ENCODE measurements at regions not wholly inside any gene's neighbourhood (a gene's known extent, or its start where the extent isn't known, plus 50 kb on each side); places are given as distances from the start of the nearest gene placed in this dataset.
A peak's percentile ranks its signal among the peaks of the same experiment; 100 is the strongest.

GRCh38 chrX:139078761-139079280 is 367.3 kb upstream of the FGF13 start:
- Mint-ChIP-seq H3K9me3 (no peaks in the 10 kb centered on the region), H3K4me3 (no peak overlapping the region), H3K4me1 (peaks cover 6% of the 10 kb centered on the region), H3K27me3 (ENCODE audit: low read depth) (no peaks in the 10 kb centered on the region), H3K36me3 (no peaks in the 10 kb centered on the region), H3K27ac (no peak overlapping the region)
- TF ChIP-seq, protein P1, sequence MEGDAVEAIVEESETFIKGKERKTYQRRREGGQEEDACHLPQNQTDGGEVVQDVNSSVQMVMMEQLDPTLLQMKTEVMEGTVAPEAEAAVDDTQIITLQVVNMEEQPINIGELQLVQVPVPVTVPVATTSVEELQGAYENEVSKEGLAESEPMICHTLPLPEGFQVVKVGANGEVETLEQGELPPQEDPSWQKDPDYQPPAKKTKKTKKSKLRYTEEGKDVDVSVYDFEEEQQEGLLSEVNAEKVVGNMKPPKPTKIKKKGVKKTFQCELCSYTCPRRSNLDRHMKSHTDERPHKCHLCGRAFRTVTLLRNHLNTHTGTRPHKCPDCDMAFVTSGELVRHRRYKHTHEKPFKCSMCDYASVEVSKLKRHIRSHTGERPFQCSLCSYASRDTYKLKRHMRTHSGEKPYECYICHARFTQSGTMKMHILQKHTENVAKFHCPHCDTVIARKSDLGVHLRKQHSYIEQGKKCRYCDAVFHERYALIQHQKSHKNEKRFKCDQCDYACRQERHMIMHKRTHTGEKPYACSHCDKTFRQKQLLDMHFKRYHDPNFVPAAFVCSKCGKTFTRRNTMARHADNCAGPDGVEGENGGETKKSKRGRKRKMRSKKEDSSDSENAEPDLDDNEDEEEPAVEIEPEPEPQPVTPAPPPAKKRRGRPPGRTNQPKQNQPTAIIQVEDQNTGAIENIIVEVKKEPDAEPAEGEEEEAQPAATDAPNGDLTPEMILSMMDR (IDR thresholded peaks at IDR 0.05; ENCODE audit: unreplicated experiment): no peak
- DNase-seq (ENCODE audit: low spot score in 2 of 2, unreplicated experiment in 2 of 2): no peak

GRCh38 chrX:139078342-139078741 is 366.8 kb upstream of the FGF13 start:
- no peak for DNase-seq (ENCODE audit: low spot score in 2 of 2, unreplicated experiment in 2 of 2)
- no peak overlapping the region for H3K4me3 Mint-ChIP-seq
- H3K27me3 Mint-ChIP-seq (ENCODE audit: low read depth): no peaks in the 10 kb centered on the region

DNA sequence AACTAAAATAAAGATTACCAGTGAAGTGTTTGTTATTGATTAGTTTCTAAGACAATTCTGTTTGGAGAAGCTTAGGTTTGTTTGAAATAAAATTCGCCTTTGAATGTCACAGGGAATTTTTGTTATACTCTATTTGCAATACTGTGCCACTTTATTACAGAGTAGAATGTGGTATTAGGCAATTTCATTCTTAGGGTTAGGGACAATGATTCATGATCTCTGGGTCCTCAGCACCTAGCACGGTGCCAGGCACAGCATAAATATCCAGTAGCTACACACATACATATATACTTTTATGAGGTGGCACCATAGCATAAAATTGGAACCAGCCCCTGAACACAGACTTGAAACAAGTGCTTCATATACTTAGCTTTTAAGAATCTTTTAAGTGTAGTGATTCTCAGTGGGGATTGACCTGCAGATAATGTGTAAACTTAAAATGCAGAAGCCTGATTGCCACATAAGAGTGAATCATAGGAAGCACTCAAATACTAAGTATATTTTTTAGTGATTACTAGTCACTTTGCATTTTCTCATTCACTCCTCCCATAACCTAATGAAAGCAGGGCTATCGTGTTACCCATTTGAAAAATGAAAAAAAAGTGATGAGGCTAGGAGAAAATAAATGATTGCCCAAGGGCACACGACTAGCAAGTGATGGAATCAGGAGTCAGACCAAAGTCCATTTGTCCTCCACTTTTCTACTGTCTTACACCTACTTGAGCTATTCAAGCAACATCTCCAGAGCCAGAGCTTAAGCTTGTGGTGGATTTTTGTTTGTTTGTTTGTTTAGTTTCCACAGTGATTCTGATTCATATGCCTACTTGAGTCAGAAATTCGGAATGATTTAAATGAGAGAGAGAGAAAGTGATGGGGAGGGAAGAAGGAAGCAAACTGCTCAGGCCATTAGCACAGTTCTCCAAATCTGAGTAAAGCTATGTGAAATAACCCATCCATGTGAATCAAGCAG is 366.0 kb upstream of the FGF13 start:
- no peaks in the 10 kb centered on the region for H3K27me3 Mint-ChIP-seq (ENCODE audit: low read depth)

More at GRCh38 chrX:139078342-139078741, 366.8 kb upstream of the FGF13 start:
- Mint-ChIP-seq H3K9me3 (no peaks in the 10 kb centered on the region), H3K27ac (no peak overlapping the region), H3K4me1 (peaks cover 6% of the 10 kb centered on the region), H3K36me3 (no peaks in the 10 kb centered on the region)
- TF ChIP-seq, protein P1 (IDR thresholded peaks at IDR 0.05; ENCODE audit: unreplicated experiment): no peak

GRCh38 chrX:139063364-139063763 is 351.8 kb upstream of the FGF13 start:
- no peak overlapping the region for H3K27ac Mint-ChIP-seq
- DNase-seq (ENCODE audit: low spot score in 2 of 2, unreplicated experiment in 2 of 2): no peak
- H3K9me3 Mint-ChIP-seq: peaks cover 30% of the 10 kb centered on the region
- TF ChIP-seq, protein P1 (IDR thresholded peaks at IDR 0.05; ENCODE audit: unreplicated experiment): no peak
- H3K4me1 Mint-ChIP-seq: peaks cover 4% of the 10 kb centered on the region
- peaks cover 7% of the 10 kb centered on the region for H3K36me3 Mint-ChIP-seq
- H3K4me3 Mint-ChIP-seq: no peak overlapping the region
- H3K27me3 Mint-ChIP-seq (ENCODE audit: low read depth): no peaks in the 10 kb centered on the region

More for the DNA sequence above, 366.0 kb upstream of the FGF13 start:
- H3K4me1 Mint-ChIP-seq: peaks cover 6% of the 10 kb centered on the region
- H3K36me3 Mint-ChIP-seq: no peaks in the 10 kb centered on the region
- H3K4me3 Mint-ChIP-seq: no peak overlapping the region
- H3K9me3 Mint-ChIP-seq: no peaks in the 10 kb centered on the region
- no peak overlapping the region for H3K27ac Mint-ChIP-seq
- TF ChIP-seq, protein P1 (IDR thresholded peaks at IDR 0.05; ENCODE audit: unreplicated experiment): no peak
- no peak for DNase-seq (ENCODE audit: low spot score in 2 of 2, unreplicated experiment in 2 of 2)

GRCh38 chrX:139058831-139059495 is 347.4 kb upstream of the FGF13 start:
- Mint-ChIP-seq H3K27ac (peak overlapping the region; percentile 3), H3K4me3 (no peak overlapping the region), H3K27me3 (ENCODE audit: low read depth) (no peaks in the 10 kb centered on the region), H3K36me3 (no peaks in the 10 kb centered on the region), H3K4me1 (peaks cover 3% of the 10 kb centered on the region), H3K9me3 (peaks cover 10% of the 10 kb centered on the region)
- TF ChIP-seq, protein P1 (IDR thresholded peaks at IDR 0.05; ENCODE audit: unreplicated experiment): no peak
- no peak for DNase-seq (ENCODE audit: low spot score in 2 of 2, unreplicated experiment in 2 of 2)
